Activated T-helper 2 cell treated with anti-CD3 and anti-CD28 coated beads, Interferon-gamma antibody, Interleukin-2, Interleukin-4, amounts not matched to agents 10 μg/mL and 5 μg/mL and 100 μg/mL, durations not matched to agents 14 hours and 24 hours and 36 hours (primary cell): ENCODE measurements at regions not wholly inside any gene's neighbourhood (a gene's known extent, or its start where the extent isn't known, plus 50 kb on each side); places are given as distances from the start of the nearest gene placed in this dataset.
A peak's percentile ranks its signal among the peaks of the same experiment; 100 is the strongest.
"Not testable (repeated sequence)": the region's sequence is repeated elsewhere in the genome, so short reads cannot be mapped to it uniquely, and the experiment has no call there.

ENCODE experiments used
- DNase-seq: peaks from one replicate; pipeline ENCODE4 v3.0.0; 2021; ENCODE audit warnings: low spot score
- H3K27ac Mint-ChIP-seq: one replicate; pipeline ENCODE4 v1.8.0; 2021; ENCODE audit warnings: mixed read lengths
- H3K27me3 Mint-ChIP-seq: one replicate; pipeline ENCODE4 v1.8.0; 2021; ENCODE audit warnings: low read depth, mixed read lengths
- H3K36me3 Mint-ChIP-seq: one replicate; pipeline ENCODE4 v1.8.0; 2021; ENCODE audit warnings: low read depth, mixed read lengths
- H3K4me1 Mint-ChIP-seq: one replicate; pipeline ENCODE4 v1.8.0; 2021; ENCODE audit warnings: low read depth, mixed read lengths
- H3K4me3 Mint-ChIP-seq: one replicate; pipeline ENCODE4 v1.8.0; 2021; ENCODE audit warnings: low read depth, mild to moderate bottlenecking, moderate library complexity, mixed read lengths
- H3K9me3 Mint-ChIP-seq: one replicate; pipeline ENCODE4 v1.8.0; 2021; ENCODE audit warnings: mixed read lengths
- intact Hi-C: fragments of 100-400 bp; cut with micrococcal nuclease; formaldehyde crosslinking; loops from one replicate; pipeline ENCODE4 v1.15.1; 2023

DNA sequence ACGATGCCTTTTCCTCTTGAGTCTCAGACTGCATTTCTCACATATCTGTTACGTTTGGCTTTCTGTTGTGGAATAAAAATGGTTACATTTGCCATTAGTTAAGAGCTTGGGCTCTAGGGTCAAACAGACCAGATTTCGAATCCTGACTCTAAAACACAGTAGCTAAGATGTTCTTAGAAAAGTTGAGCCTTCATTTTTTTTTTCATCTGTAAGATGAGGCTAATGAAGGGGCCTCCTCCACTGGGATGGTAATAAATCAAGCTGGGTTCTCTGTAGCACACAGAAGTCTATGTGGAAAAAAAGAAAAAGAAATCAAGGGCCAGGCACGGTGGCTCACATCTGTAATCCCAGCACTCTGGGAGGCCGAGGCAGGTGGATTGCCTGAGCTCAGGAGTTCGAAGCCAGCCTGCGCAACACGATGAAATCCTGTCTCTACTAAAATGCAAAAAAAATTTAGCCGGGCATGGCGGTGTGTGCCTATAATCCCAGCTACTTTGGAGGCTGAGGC, 49.9 kb upstream of the CAPRIN1 start:
- peaks cover 47% of the 10 kb centered on the region for H3K27me3 Mint-ChIP-seq
- no peak overlapping the region for H3K27ac Mint-ChIP-seq
- no peaks in the 10 kb centered on the region for H3K36me3 Mint-ChIP-seq
- no peaks in the 10 kb centered on the region for H3K9me3 Mint-ChIP-seq
- intact Hi-C loops: no loop called here
- no peak for DNase-seq
- H3K4me1 Mint-ChIP-seq: peaks cover 9% of the 10 kb centered on the region
- no peak overlapping the region for H3K4me3 Mint-ChIP-seq

DNA sequence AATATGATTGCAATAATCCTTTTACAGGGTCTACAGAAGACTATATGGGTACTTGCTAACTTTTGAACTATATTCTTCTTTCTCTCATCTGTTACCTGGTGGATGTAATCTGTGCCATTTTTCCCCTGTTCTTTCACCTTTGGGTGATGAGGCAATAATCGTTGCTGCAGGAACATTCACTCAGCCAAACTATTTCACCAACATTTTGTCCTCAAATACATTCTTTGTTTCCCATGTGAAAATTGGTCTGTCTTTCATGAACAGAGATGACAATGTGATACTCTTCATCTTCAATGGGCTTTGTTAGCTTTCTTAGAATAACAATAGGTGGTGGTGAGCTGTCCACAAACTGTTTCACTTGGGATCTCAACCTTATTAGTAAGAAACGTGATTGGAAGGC, 52.1 kb upstream of the CAPRIN1 start:
- H3K9me3 Mint-ChIP-seq: no peaks in the 10 kb centered on the region
- no peak overlapping the region for H3K27ac Mint-ChIP-seq
- H3K27me3 Mint-ChIP-seq: peaks cover 41% of the 10 kb centered on the region
- no peaks in the 10 kb centered on the region for H3K36me3 Mint-ChIP-seq
- intact Hi-C loops: no loop called here
- H3K4me3 Mint-ChIP-seq: no peak overlapping the region
- peaks cover 9% of the 10 kb centered on the region for H3K4me1 Mint-ChIP-seq
- no peak for DNase-seq

DNA sequence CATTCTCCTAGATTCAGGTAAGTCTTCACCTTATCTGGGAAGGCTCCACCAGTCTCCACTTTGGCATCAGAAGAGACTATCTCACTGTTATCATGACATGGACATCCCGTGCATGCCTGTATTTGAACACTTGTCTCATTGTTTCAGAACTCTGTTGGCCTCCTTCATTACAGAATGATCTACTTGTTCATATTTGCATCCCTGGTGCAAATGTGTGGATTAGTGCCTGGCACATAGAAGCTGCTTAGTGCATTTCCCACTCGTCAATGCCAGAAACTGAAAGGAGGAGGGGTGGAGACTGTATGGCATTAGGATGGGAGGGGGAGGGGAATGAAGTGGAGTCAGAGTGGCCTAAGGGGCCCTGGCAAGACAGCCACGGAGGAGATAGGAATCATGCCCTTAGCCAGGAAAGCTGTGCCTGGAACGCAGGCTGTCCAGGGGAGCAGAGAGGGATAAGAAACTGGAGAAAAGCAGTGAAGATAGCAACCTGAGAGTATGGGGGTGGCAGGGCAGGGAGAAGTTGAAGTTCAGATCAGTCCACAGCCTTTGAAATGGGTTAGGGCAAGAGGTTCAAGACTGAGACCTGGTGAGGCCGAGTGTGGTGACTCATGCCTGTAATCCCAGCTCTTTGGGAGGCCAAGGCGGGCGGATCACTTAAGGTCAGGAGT, 53.8 kb upstream of the CAPRIN1 start:
- Mint-ChIP-seq H3K4me1 (peaks cover 9% of the 10 kb centered on the region), H3K9me3 (no peaks in the 10 kb centered on the region), H3K27ac (no peak overlapping the region), H3K27me3 (peaks cover 37% of the 10 kb centered on the region), H3K4me3 (no peak overlapping the region), H3K36me3 (no peaks in the 10 kb centered on the region)
- no peak for DNase-seq
- intact Hi-C loops: loop anchor here (1.0 to 2.0 kb wide), 4 partner anchors 53 to 362 kb away; partner anchors contain the start of genes CAPRIN1 and NAT10

- peaks cover 9% of the 10 kb centered on the region for H3K4me1 Mint-ChIP-seq
- H3K27me3 Mint-ChIP-seq: peaks cover 30% of the 10 kb centered on the region
- peak; percentile 65 for DNase-seq
- no peak overlapping the region for H3K27ac Mint-ChIP-seq
- H3K9me3 Mint-ChIP-seq: no peaks in the 10 kb centered on the region
- no peaks in the 10 kb centered on the region for H3K36me3 Mint-ChIP-seq
- intact Hi-C loops: loop anchor here (1.0 to 2.0 kb wide), 4 partner anchors 54 to 363 kb away; partner anchors contain the start of genes CAPRIN1 and NAT10
- no peak overlapping the region for H3K4me3 Mint-ChIP-seq
Measured at GRCh38 chr11:33996498-33997454, 54.8 kb upstream of the CAPRIN1 start.

DNA sequence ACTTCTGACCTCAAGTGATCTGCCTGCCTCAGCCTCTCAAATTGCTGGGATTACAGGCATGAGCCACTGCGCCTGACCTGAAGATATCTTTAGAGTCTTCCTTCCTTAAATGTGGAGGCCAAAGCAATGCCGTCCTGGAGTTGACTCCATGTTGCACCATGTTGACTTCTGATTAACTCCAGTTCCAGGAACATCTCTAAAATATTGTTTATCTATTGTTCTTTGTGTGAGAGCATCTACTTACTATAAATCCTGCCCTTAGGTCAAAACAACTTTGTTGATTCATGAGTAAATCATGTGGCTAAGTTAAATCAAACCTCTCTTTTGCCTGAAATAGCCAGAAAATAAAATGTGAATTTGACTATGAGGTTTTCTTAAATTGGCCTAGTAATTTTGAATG, 56.6 kb upstream of the CAPRIN1 start:
- H3K9me3 Mint-ChIP-seq: no peaks in the 10 kb centered on the region
- intact Hi-C loops: no loop called here
- no peak overlapping the region for H3K4me3 Mint-ChIP-seq
- peaks cover 28% of the 10 kb centered on the region for H3K27me3 Mint-ChIP-seq
- H3K27ac Mint-ChIP-seq: no peak overlapping the region
- no peak for DNase-seq
- no peaks in the 10 kb centered on the region for H3K36me3 Mint-ChIP-seq
- H3K4me1 Mint-ChIP-seq: peaks cover 14% of the 10 kb centered on the region

- H3K36me3 Mint-ChIP-seq, H3K4me3 Mint-ChIP-seq, DNase-seq, H3K9me3 Mint-ChIP-seq, H3K27ac Mint-ChIP-seq, H3K27me3 Mint-ChIP-seq, H3K4me1 Mint-ChIP-seq, intact Hi-C loops: not testable (repeated sequence)
Measured at GRCh38 chr11:33991136-33991535, 60.4 kb upstream of the CAPRIN1 start.

GRCh38 chr11:33990131-33990530, 61.4 kb upstream of the CAPRIN1 start:
- H3K27ac Mint-ChIP-seq, intact Hi-C loops, H3K4me3 Mint-ChIP-seq, H3K9me3 Mint-ChIP-seq, H3K4me1 Mint-ChIP-seq, H3K36me3 Mint-ChIP-seq, H3K27me3 Mint-ChIP-seq, DNase-seq: not testable (repeated sequence)

DNA sequence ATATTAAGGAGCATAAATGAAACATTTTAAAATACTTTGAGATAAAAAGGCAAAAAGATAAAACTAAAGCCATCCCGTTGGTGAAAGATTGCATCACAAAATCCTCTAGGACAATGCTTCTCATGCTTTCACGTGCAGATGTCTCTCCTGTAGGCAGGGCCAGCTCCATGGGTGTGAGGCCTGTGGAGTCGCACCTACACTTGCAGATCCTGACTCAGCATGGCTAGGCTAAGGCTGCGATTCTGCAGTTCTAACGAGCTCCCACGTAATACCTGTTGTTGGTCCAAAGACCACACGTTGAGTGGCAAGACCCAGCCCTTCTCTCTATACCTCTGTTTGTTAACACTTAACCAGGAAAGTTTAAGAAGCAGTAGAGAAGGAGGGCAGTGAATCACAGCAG, 62.1 kb upstream of the CAPRIN1 start:
- DNase-seq: no peak
- Mint-ChIP-seq H3K4me3 (no peak overlapping the region), H3K9me3 (no peaks in the 10 kb centered on the region), H3K27ac (no peak overlapping the region), H3K36me3 (no peaks in the 10 kb centered on the region), H3K4me1 (peaks cover 5% of the 10 kb centered on the region), H3K27me3 (peaks cover 3% of the 10 kb centered on the region)
- intact Hi-C loops: no loop called here

- intact Hi-C loops: loop anchor here (1.0 kb wide), 2 partner anchors 130 to 184 kb away; no protein-coding TSS in a partner anchor
- no peak for DNase-seq
- Mint-ChIP-seq H3K9me3 (no peaks in the 10 kb centered on the region), H3K27me3 (peaks cover 3% of the 10 kb centered on the region), H3K4me3 (no peak overlapping the region), H3K4me1 (peaks cover 5% of the 10 kb centered on the region), H3K27ac (no peak overlapping the region), H3K36me3 (no peaks in the 10 kb centered on the region)
Measured at GRCh38 chr11:33988586-33989370, 62.8 kb upstream of the CAPRIN1 start.

- no peak overlapping the region for H3K4me3 Mint-ChIP-seq
- H3K27me3 Mint-ChIP-seq: peaks cover 3% of the 10 kb centered on the region
- intact Hi-C loops: loop anchor here (1.0 kb wide), 2 partner anchors 130 to 184 kb away; no protein-coding TSS in a partner anchor
- DNase-seq: peak; percentile 54
- H3K9me3 Mint-ChIP-seq: no peaks in the 10 kb centered on the region
- no peak overlapping the region for H3K27ac Mint-ChIP-seq
- H3K4me1 Mint-ChIP-seq: peaks cover 5% of the 10 kb centered on the region
- no peaks in the 10 kb centered on the region for H3K36me3 Mint-ChIP-seq
Measured at GRCh38 chr11:33987975-33988580, 63.5 kb upstream of the CAPRIN1 start.

- Mint-ChIP-seq H3K4me1 (peaks cover 5% of the 10 kb centered on the region), H3K9me3 (no peaks in the 10 kb centered on the region), H3K27ac (no peak overlapping the region), H3K36me3 (no peaks in the 10 kb centered on the region), H3K27me3 (peaks cover 3% of the 10 kb centered on the region), H3K4me3 (no peak overlapping the region)
- intact Hi-C loops: no loop called here
- DNase-seq: no peak
Measured at GRCh38 chr11:33987545-33987944, 64.0 kb upstream of the CAPRIN1 start.
